Chondrocyte (in vitro differentiated cells): ENCODE measurements at regions not wholly inside any gene's neighbourhood (a gene's known extent, or its start where the extent isn't known, plus 50 kb on each side); places are given as distances from the start of the nearest gene placed in this dataset.

Experiments used
- DNase-seq: peaks from one replicate; pipeline ENCODE4 v3.0.0; 2021; ENCODE audit warnings: mixed read lengths, low spot score
- H3K27ac Mint-ChIP-seq: one replicate; pipeline ENCODE4 v1.8.0; 2021; ENCODE audit warnings: mild to moderate bottlenecking, moderate library complexity, mixed read lengths; ENCODE audit not compliant: unreplicated experiment
- H3K27me3 Mint-ChIP-seq: 2 replicates; pipeline ENCODE4 v1.8.0; 2021; ENCODE audit warnings: low read depth, mixed read lengths
- H3K36me3 Mint-ChIP-seq: 2 replicates; pipeline ENCODE4 v1.8.0; 2021; ENCODE audit warnings: low read depth, mixed read lengths
- H3K4me1 Mint-ChIP-seq: 2 replicates; pipeline ENCODE4 v1.8.0; 2021; ENCODE audit warnings: low read depth, mild to moderate bottlenecking, mixed read lengths
- H3K4me3 Mint-ChIP-seq: one replicate; pipeline ENCODE4 v1.8.0; 2021; ENCODE audit warnings: mild to moderate bottlenecking, moderate library complexity, mixed read lengths; ENCODE audit not compliant: unreplicated experiment
- H3K9me3 Mint-ChIP-seq: 2 replicates; pipeline ENCODE4 v1.8.0; 2021; ENCODE audit warnings: low read depth, mixed read lengths
- CTCF ChIP-seq: fragments of 200-600 bp; sonication (generic); IDR thresholded peaks from 2 replicates; pipeline ENCODE4 v1.5.0; 2021; ENCODE audit warnings: antibody characterized with exemption, mild to moderate bottlenecking, moderate library complexity

- no peaks in the 10 kb centered on the region for H3K27me3 Mint-ChIP-seq
- H3K36me3 Mint-ChIP-seq = no peaks in the 10 kb centered on the region
- DNase-seq = no peak
- no peak for TF ChIP-seq CTCF
- no peak overlapping the region for H3K4me3 Mint-ChIP-seq
- no peak overlapping the region for H3K27ac Mint-ChIP-seq
- peaks cover 3% of the 10 kb centered on the region for H3K9me3 Mint-ChIP-seq
- H3K4me1 Mint-ChIP-seq = peaks cover 19% of the 10 kb centered on the region
Measured at GRCh38 chr4:56130606-56131155, 181.9 kb downstream of the CEP135 start.

- TF ChIP-seq CTCF = peak; percentile 24
- Mint-ChIP-seq H3K4me1 (peaks cover 15% of the 10 kb centered on the region), H3K27me3 (no peaks in the 10 kb centered on the region), H3K4me3 (no peak overlapping the region), H3K9me3 (peaks cover 3% of the 10 kb centered on the region), H3K27ac (no peak overlapping the region), H3K36me3 (no peaks in the 10 kb centered on the region)
- DNase-seq = no peak
Measured at GRCh38 chr4:56129431-56129861, 180.7 kb downstream of the CEP135 start.

GRCh38 chr4:56128213-56128612 is 179.5 kb downstream of the CEP135 start:
- TF ChIP-seq CTCF = no peak
- DNase-seq = no peak
- Mint-ChIP-seq H3K4me3 (no peak overlapping the region), H3K4me1 (peaks cover 10% of the 10 kb centered on the region), H3K36me3 (no peaks in the 10 kb centered on the region), H3K9me3 (peaks cover 3% of the 10 kb centered on the region), H3K27me3 (no peaks in the 10 kb centered on the region), H3K27ac (no peak overlapping the region)

- H3K27ac Mint-ChIP-seq = no peak overlapping the region
- TF ChIP-seq CTCF = no peak
- no peak for DNase-seq
Measured at GRCh38 chr4:56127716-56128115, 179.0 kb downstream of the CEP135 start.

GRCh38 chr4:56123547-56123946 is 174.8 kb downstream of the CEP135 start:
- no peak for TF ChIP-seq CTCF
- Mint-ChIP-seq H3K9me3 (peaks cover 3% of the 10 kb centered on the region), H3K36me3 (no peaks in the 10 kb centered on the region), H3K27ac (no peak overlapping the region), H3K4me1 (peaks cover 10% of the 10 kb centered on the region), H3K27me3 (no peaks in the 10 kb centered on the region), H3K4me3 (no peak overlapping the region)
- DNase-seq = no peak

More at GRCh38 chr4:56127716-56128115, 179.0 kb downstream of the CEP135 start:
- Mint-ChIP-seq H3K4me3 (no peak overlapping the region), H3K9me3 (peaks cover 3% of the 10 kb centered on the region), H3K27me3 (no peaks in the 10 kb centered on the region), H3K4me1 (peaks cover 10% of the 10 kb centered on the region), H3K36me3 (no peaks in the 10 kb centered on the region)
